GM23338 (cell line): ENCODE measurements at regions not wholly inside any gene's neighbourhood (a gene's known extent, or its start where the extent isn't known, plus 50 kb on each side); places are given as distances from the start of the nearest gene placed in this dataset.

Experiments used
- ATAC-seq: fragments of 200-7000 bp; cut with Tn5 transposase; 3 replicates; pipeline ENCODE4 v1.9.1; 2020
- DNase-seq: peaks from one replicate; pipeline ENCODE4 v3.0.0-alpha.2; 2015; ENCODE audit warnings: low spot score
- H2AFZ ChIP-seq: fragments of 200-600 bp; sonication (generic); 2 replicates; pipeline ENCODE4 v1.8.0; 2016; ENCODE audit warnings: antibody characterized with exemption, mild to moderate bottlenecking, moderate library complexity
- H3F3A ChIP-seq: fragments of 200-600 bp; sonication (generic); replicated peaks from 2 replicates; pipeline ENCODE4 v1.8.0; 2017; ENCODE audit warnings: antibody characterized with exemption, mixed run types, low read depth
- H3K27ac ChIP-seq: fragments of 200-600 bp; sonication (generic); 2 replicates; pipeline ENCODE4 v1.6.1; 2016; ENCODE audit warnings: low read depth
- H3K27me3 ChIP-seq: fragments of 200-600 bp; sonication (generic); 2 replicates; pipeline ENCODE4 v1.8.0; 2016; ENCODE audit warnings: mild to moderate bottlenecking, mixed run types, moderate library complexity; ENCODE audit not compliant: insufficient read depth
- H3K36me3 ChIP-seq: fragments of 200-600 bp; sonication (generic); 2 replicates; pipeline ENCODE4 v1.8.0; 2016; ENCODE audit warnings: mild to moderate bottlenecking; ENCODE audit not compliant: insufficient read depth
- H3K4me1 ChIP-seq: fragments of 200-600 bp; sonication (generic); 2 replicates; pipeline ENCODE4 v1.8.0; 2016; ENCODE audit warnings: mild to moderate bottlenecking, moderate library complexity; ENCODE audit not compliant: insufficient read depth
- H3K4me2 ChIP-seq: fragments of 200-600 bp; sonication (generic); 2 replicates; pipeline ENCODE4 v1.7.1; 2017; ENCODE audit warnings: mixed run types
- H3K4me3 ChIP-seq: fragments of 200-600 bp; sonication (generic); 2 replicates; pipeline ENCODE4 v1.6.1; 2016; ENCODE audit warnings: mixed run types
- H3K79me2 ChIP-seq: fragments of 200-600 bp; sonication (generic); replicated peaks from 2 replicates; pipeline ENCODE4 v1.8.0; 2017; ENCODE audit warnings: mild to moderate bottlenecking; ENCODE audit not compliant: insufficient read depth
- H3K9me2 ChIP-seq: fragments of 200-600 bp; sonication (generic); 2 replicates; pipeline ENCODE4 v1.8.0; 2017; ENCODE audit not compliant: insufficient read depth
- H4K20me1 ChIP-seq: fragments of 200-600 bp; sonication (generic); replicated peaks from 2 replicates; pipeline ENCODE4 v1.8.0; 2017; ENCODE audit warnings: mild to moderate bottlenecking; ENCODE audit not compliant: insufficient read depth
- H3K27ac Mint-ChIP-seq: 2 replicates; pipeline ENCODE4 v1.8.0; 2020; ENCODE audit warnings: inconsistent platforms, mild to moderate bottlenecking, moderate library complexity, mixed read lengths
- H3K27me3 Mint-ChIP-seq: 3 replicates; pipeline ENCODE4 v1.8.0; 2022; ENCODE audit warnings: low read depth, mild to moderate bottlenecking, moderate library complexity, mixed read lengths, inconsistent platforms; ENCODE audit not compliant: insufficient read depth, poor library complexity
- H3K36me3 Mint-ChIP-seq: 3 replicates; pipeline ENCODE4 v1.8.0; 2021; ENCODE audit warnings: low read depth, mild to moderate bottlenecking, inconsistent platforms, moderate library complexity, mixed read lengths
- H3K4me1 Mint-ChIP-seq: 3 replicates; pipeline ENCODE4 v1.8.0; 2020; ENCODE audit warnings: mild to moderate bottlenecking, inconsistent platforms, mixed read lengths
- H3K4me3 Mint-ChIP-seq: 3 replicates; pipeline ENCODE4 v1.8.0; 2021; ENCODE audit warnings: moderate library complexity, mild to moderate bottlenecking, inconsistent platforms, mixed read lengths
- H3K9me3 Mint-ChIP-seq: 3 replicates; pipeline ENCODE4 v1.8.0; 2020; ENCODE audit warnings: moderate library complexity, mild to moderate bottlenecking, inconsistent platforms, mixed read lengths
- CREB1 ChIP-seq: fragments of 250-450 bp; sonication (Bioruptor Pico); IDR thresholded peaks from 2 replicates; pipeline ENCODE4 v1.5.0; 2020; ENCODE audit warnings: low read depth, mild to moderate bottlenecking, moderate library complexity
- CTCF ChIP-seq, 2 experiments: fragments of 200-600 bp in 1 of 2; sonication (generic) in 1 of 2; conservative IDR thresholded peaks; 2 replicates each; pipeline versions ENCODE4 v1.5.1 to v1.6.1; 2016 to 2017; ENCODE audit warnings: antibody characterized with exemption in 2 of 2, low read depth in 2 of 2, mild to moderate bottlenecking in 2 of 2, moderate library complexity in 1 of 2
- EZH2 ChIP-seq: fragments of 200-600 bp; sonication (generic); IDR thresholded peaks from one replicate; pipeline ENCODE4 v1.8.0; 2017; ENCODE audit warnings: antibody characterized with exemption, mild to moderate bottlenecking, low read depth; ENCODE audit not compliant: unreplicated experiment
- EZH2phosphoT487 ChIP-seq: fragments of 200-600 bp; sonication (generic); IDR thresholded peaks from one replicate; pipeline ENCODE4 v1.8.1; 2018; ENCODE audit warnings: antibody characterized with exemption; ENCODE audit not compliant: unreplicated experiment
- POLR2AphosphoS5 ChIP-seq: IDR thresholded peaks from 2 replicates; pipeline ENCODE4 v1.6.1; 2016; ENCODE audit warnings: antibody characterized with exemption, low read depth
- ZNF331 ChIP-seq: fragments of 250-450 bp; sonication (Bioruptor Pico); IDR thresholded peaks from 2 replicates; pipeline ENCODE4 v1.5.0; 2020; ENCODE audit warnings: low read depth, mild to moderate bottlenecking, moderate library complexity

GRCh38 chr18:77366720-77367641 is 117.3 kb downstream of the GALR1 start:
- Histone ChIP-seq H3K27me3 (no peaks in the 10 kb centered on the region), H3K36me3 (peaks cover 5% of the 10 kb centered on the region; the same call in 1 of the 2 replicates), H3K79me2 (no peaks in the 10 kb centered on the region), H3K27ac (no peak overlapping the region), H3K4me2 (no peak overlapping the region), H3K4me1 (peaks cover 5% of the 10 kb centered on the region; the same call in 1 of the 2 replicates), H3K4me3 (no peak overlapping the region), H4K20me1 (no peaks in the 10 kb centered on the region), H3K9me2 (0 out of 2 replicates have a peak, but pooled peaks cover 5% of the 10 kb centered on the region), H3F3A (no peaks in the 10 kb centered on the region), H2AFZ (peak overlapping the region; percentile 84)
- H3K36me3 Mint-ChIP-seq, result peaks cover 30% of the 10 kb centered on the region
- peaks cover 2% of the 10 kb centered on the region for H3K27me3 Mint-ChIP-seq
- TF ChIP-seq EZH2phosphoT487 (no peak), POLR2AphosphoS5 (no peak)
- H3K9me3 Mint-ChIP-seq, result peaks cover 34% of the 10 kb centered on the region
- H3K4me1 Mint-ChIP-seq, result peaks cover 7% of the 10 kb centered on the region
- DNase-seq (peak; percentile 6), ATAC-seq (peak; percentile 58)
- no peak overlapping the region for H3K4me3 Mint-ChIP-seq
- no peak overlapping the region for H3K27ac Mint-ChIP-seq

- Histone ChIP-seq H3K4me2 (no peak overlapping the region), H3K27me3 (no peaks in the 10 kb centered on the region), H2AFZ (no peak overlapping the region), H3K4me1 (peaks cover 5% of the 10 kb centered on the region; the same call in 1 of the 2 replicates), H3K4me3 (no peak overlapping the region), H3F3A (no peaks in the 10 kb centered on the region), H3K36me3 (no peaks in the 10 kb centered on the region; the same call in 1 of the 2 replicates), H3K9me2 (0 out of 2 replicates have a peak, but pooled peaks cover 5% of the 10 kb centered on the region), H3K27ac (no peak overlapping the region), H3K79me2 (no peaks in the 10 kb centered on the region), H4K20me1 (no peaks in the 10 kb centered on the region)
- TF ChIP-seq EZH2phosphoT487, result no peak
- TF ChIP-seq ZNF331 (CRISPR knock-in tag), result no peak
- no peak for TF ChIP-seq EZH2
- no peak for TF ChIP-seq CREB1 (CRISPR knock-in tag)
- TF ChIP-seq CTCF (conservative IDR thresholded peaks at IDR 0.05; ENCODE audit: low read depth in 2 of 2), result no peak
- Mint-ChIP-seq H3K9me3 (peaks cover 21% of the 10 kb centered on the region), H3K4me1 (peaks cover 11% of the 10 kb centered on the region), H3K36me3 (peaks cover 17% of the 10 kb centered on the region), H3K27me3 (peaks cover 2% of the 10 kb centered on the region), H3K27ac (no peak overlapping the region), H3K4me3 (no peak overlapping the region)
- DNase-seq, result peak; percentile 42
- ATAC-seq, result no peak
Observed at GRCh38 chr18:77369644-77370043, 120.0 kb downstream of the GALR1 start.
